GM12878 (cell line): ENCODE measurements at regions not wholly inside any gene's neighbourhood (a gene's known extent, or its start where the extent isn't known, plus 50 kb on each side); places are given as distances from the start of the nearest gene placed in this dataset.

Experiments
- ATAC-seq: fragments of 200-7000 bp; cut with Tn5 transposase; 3 replicates; pipeline ENCODE4 v1.9.1; 2020; ENCODE audit warnings: mild to moderate bottlenecking, moderate library complexity
- BruUV-seq: library from RNA; stranded (reverse); fragments of 400-500 nt; replicated peaks from 2 replicates; lab custom pipeline; 2021; lab: Mats Ljungman, UMichigan
- CTCF ChIA-PET: fragments of 300-600 bp; sonication (Branson Sonifier 250); formaldehyde crosslinking; extraction: SDS; loops from one replicate; lab custom pipeline; 2021; ENCODE audit warnings: inconsistent platforms; lab: Yijun Ruan, JAX
- POLR2A ChIA-PET: fragments of 350-600 bp; formaldehyde crosslinking; extraction: SDS; loops from one replicate; lab custom pipeline; 2021; ENCODE audit warnings: inconsistent platforms; lab: Charles Lee
- RAD21 ChIA-PET: fragments of 300-600 bp; sonication (Branson Sonifier 250); formaldehyde crosslinking; loops from one replicate; lab custom pipeline; 2023; ENCODE audit warnings: antibody characterized with exemption; ENCODE audit not compliant: unreplicated experiment; lab: Charles Lee
- SMC1A ChIA-PET: fragments of 300-600 bp; sonication (Branson Sonifier 250); formaldehyde crosslinking; loops from one replicate; lab custom pipeline; 2023; ENCODE audit not compliant: unreplicated experiment, uncharacterized antibody; lab: Charles Lee
- DNase-seq: peaks from one replicate; pipeline ENCODE4 v3.0.0-alpha.2; 2011; ENCODE audit warnings: low read depth, low spot score
- FAIRE-seq: peaks from 3 replicates; lab custom pipeline; 2011; peaks lifted over from hg19 to GRCh38; lab: Jason Lieb, UNC
- H2AFZ ChIP-seq: 2 replicates; pipeline ENCODE4 v1.6.0; 2011; ENCODE audit warnings: low read depth, low read length, control low read depth; ENCODE audit not compliant: control insufficient read depth
- H3K27ac ChIP-seq: 2 replicates; pipeline ENCODE4 v1.5.1; 2011; ENCODE audit warnings: control low read depth; ENCODE audit not compliant: control insufficient read depth, insufficient read depth
- H3K27me3 ChIP-seq, 2 experiments: replicated peaks in 1 of 2; 2 replicates each; pipeline versions ENCODE4 v1.6.0 to v1.6.1; 2011; ENCODE audit warnings: low read length in 1 of 2; ENCODE audit not compliant: control insufficient read depth in 2 of 2, insufficient read depth in 2 of 2
- H3K36me3 ChIP-seq, 2 experiments: 2 replicates each; pipeline ENCODE4 v1.5.1; 2011; ENCODE audit warnings: low read length in 1 of 2; ENCODE audit not compliant: control insufficient read depth in 2 of 2, insufficient read depth in 2 of 2
- H3K4me1 ChIP-seq: 2 replicates; pipeline ENCODE4 v1.6.1; 2011; ENCODE audit warnings: mild to moderate bottlenecking, low read length, moderate library complexity, mixed read lengths; ENCODE audit not compliant: control insufficient read depth, insufficient read depth
- H3K4me2 ChIP-seq: 2 replicates; pipeline ENCODE4 v1.6.0; 2011; ENCODE audit warnings: control low read depth; ENCODE audit not compliant: control insufficient read depth, insufficient read depth
- H3K4me3 ChIP-seq: fragments of 200-600 bp; sonication (generic); 2 replicates; pipeline ENCODE4 v1.5.1; 2016
- H3K79me2 ChIP-seq: 2 replicates; pipeline ENCODE4 v1.6.0; 2011; ENCODE audit warnings: low read length; ENCODE audit not compliant: control insufficient read depth, insufficient read depth
- H3K9ac ChIP-seq: 2 replicates; pipeline ENCODE4 v1.8.0; 2011; ENCODE audit warnings: low read length, control low read depth, mixed read lengths; ENCODE audit not compliant: control insufficient read depth, insufficient read depth
- H3K9me3 ChIP-seq: replicated peaks from 3 replicates; pipeline ENCODE4 v1.5.1; 2011; ENCODE audit warnings: mild to moderate bottlenecking, low read length; ENCODE audit not compliant: control insufficient read depth, insufficient read depth
- H4K20me1 ChIP-seq: 2 replicates; pipeline ENCODE4 v1.6.0; 2011; ENCODE audit not compliant: control insufficient read depth, insufficient read depth
- CEBPB ChIP-seq, 2 experiments: fragments of 150-350 bp in 1 of 2; IDR thresholded peaks; 2 replicates each; pipeline ENCODE4 v1.6.1; 2012 to 2014; ENCODE audit warnings: low read depth in 2 of 2, low read length in 2 of 2, borderline replicate concordance in 1 of 2, inconsistent platforms in 1 of 2
- EP300 ChIP-seq, 2 experiments: fragments of 150-350 bp in 1 of 2; IDR thresholded peaks; 2 replicates each; pipeline ENCODE4 v1.6.1; 2011 to 2012; ENCODE audit warnings: low read depth in 2 of 2, low read length in 2 of 2, borderline replicate concordance in 1 of 2, improper control_type of control experiment in 1 of 2, inconsistent platforms in 1 of 2; ENCODE audit not compliant: control insufficient read depth in 1 of 2
- ETV6 ChIP-seq, 2 experiments: fragments of 450-650 bp in 1 of 2; IDR thresholded peaks in 1 of 2; conservative IDR thresholded peaks in 1 of 2; 2 replicates each; pipeline ENCODE4 v1.6.1; 2014; ENCODE audit warnings: antibody characterized with exemption in 1 of 2, borderline replicate concordance in 1 of 2, low read depth in 1 of 2, mild to moderate bottlenecking in 1 of 2, moderate library complexity in 1 of 2
- HDAC2 ChIP-seq: fragments of 200-600 bp; sonication (generic); IDR thresholded peaks from 2 replicates; pipeline ENCODE4 v1.6.1; 2017
- MEF2A ChIP-seq: IDR thresholded peaks from 2 replicates; pipeline ENCODE4 v1.6.1; 2011; ENCODE audit warnings: low read depth, mild to moderate bottlenecking, low read length, moderate library complexity; ENCODE audit not compliant: insufficient read depth
- MTA3 ChIP-seq: IDR thresholded peaks from 2 replicates; pipeline ENCODE4 v1.6.1; 2012; ENCODE audit warnings: low read length, inconsistent platforms, borderline replicate concordance
- NBN ChIP-seq: fragments of 450-650 bp; IDR thresholded peaks from 2 replicates; pipeline ENCODE4 v1.6.1; 2016
- RAD21 ChIP-seq: IDR thresholded peaks from 2 replicates; pipeline ENCODE4 v1.6.1; 2011; ENCODE audit warnings: mild to moderate bottlenecking, low read depth, low read length, moderate library complexity; ENCODE audit not compliant: insufficient read depth
- SMAD5 ChIP-seq: IDR thresholded peaks from 2 replicates; pipeline ENCODE4 v1.6.1; 2016; ENCODE audit warnings: antibody characterized with exemption, low read depth
- SMC3 ChIP-seq: IDR thresholded peaks from 2 replicates; pipeline ENCODE4 v1.6.1; 2011; ENCODE audit warnings: low read length, improper control_type of control experiment, borderline replicate concordance
- SREBF2 ChIP-seq: IDR thresholded peaks from 2 replicates; pipeline ENCODE4 v1.6.1; 2012; ENCODE audit warnings: mild to moderate bottlenecking, low read length
- YBX1 ChIP-seq: fragments of 450-650 bp; IDR thresholded peaks from 2 replicates; pipeline ENCODE4 v1.6.1; 2016; ENCODE audit warnings: antibody characterized with exemption
- WGBS: methylation state at CpG from one replicate; pipeline ENCODE4 v1.1.6; 2016; ENCODE audit warnings: low lambda C conversion rate; ENCODE audit not compliant: insufficient replicate concordance, insufficient coverage; ENCODE audit errors: missing lambda C conversion rate; 5-methylcytosine and 5-hydroxymethylcytosine counted together
- in situ Hi-C: fragments of 300-500 bp; cut with MboI; formaldehyde crosslinking; loops from 9 replicates; pipeline ENCODE4 v1.14.3; 2018; ENCODE audit warnings: mixed read lengths
- intact Hi-C: fragments of 100-400 bp; cut with micrococcal nuclease; formaldehyde crosslinking; loops from one replicate; pipeline ENCODE4 v1.14.2; 2022; ENCODE audit not compliant: unreplicated experiment
- TF ChIP-seq, protein P1 (sequence below): IDR thresholded peaks from 2 replicates; pipeline ENCODE4 v1.6.1; 2012; ENCODE audit warnings: mild to moderate bottlenecking, low read depth, low read length
- TF ChIP-seq, protein P2 (sequence below): fragments of 450-650 bp; conservative IDR thresholded peaks from 2 replicates; pipeline ENCODE4 v1.6.1; 2017; ENCODE audit warnings: mild to moderate bottlenecking, moderate library complexity

GRCh38 chr6:148208298-148208697 lies 134.3 kb upstream of the SASH1 start:
- RAD21 ChIA-PET: no interaction called here
- Histone ChIP-seq H3K4me3 (no peak overlapping the region), H2AFZ (no peak overlapping the region), H3K9me3 (peaks cover 2% of the 10 kb centered on the region; the same call in 2 of the 3 replicates), H3K36me3 (no peaks in the 10 kb centered on the region), H3K27me3 (0 out of 4 replicates have a peak, but pooled peaks cover 0 to 1% of the 10 kb centered on the region in 2 experiments), H3K4me2 (no peak overlapping the region), H3K27ac (no peak overlapping the region), H3K4me1 (no peaks in the 10 kb centered on the region), H3K79me2 (no peaks in the 10 kb centered on the region), H3K9ac (no peak overlapping the region), H4K20me1 (no peaks in the 10 kb centered on the region; the same call in 1 of the 2 replicates)
- SMC1A ChIA-PET: no interaction called here
- FAIRE-seq (no peak), DNase-seq (no peak), ATAC-seq (no peak)
- no peak for TF ChIP-seq SREBF2
- TF ChIP-seq EP300 (IDR thresholded peaks at IDR 0.05; ENCODE audit: borderline replicate concordance in 1 of 2, control insufficient read depth in 1 of 2, low read depth in 2 of 2, low read length in 2 of 2): no peak
- TF ChIP-seq HDAC2: no peak
- no peak for TF ChIP-seq RAD21
- no peak for TF ChIP-seq SMC3
- TF ChIP-seq ETV6 (conservative IDR thresholded peaks at IDR 0.05 in 1 of 2, IDR thresholded peaks at IDR 0.05 in 1 of 2; ENCODE audit: borderline replicate concordance in 1 of 2, low read depth in 1 of 2): no peak
- TF ChIP-seq SMAD5: no peak
- no peak for TF ChIP-seq CEBPB (IDR thresholded peaks at IDR 0.05; ENCODE audit: borderline replicate concordance in 1 of 2, low read depth in 2 of 2, low read length in 2 of 2)
- TF ChIP-seq YBX1: no peak
- TF ChIP-seq NBN: no peak
- no peak for TF ChIP-seq MEF2A
- TF ChIP-seq, protein P1, sequence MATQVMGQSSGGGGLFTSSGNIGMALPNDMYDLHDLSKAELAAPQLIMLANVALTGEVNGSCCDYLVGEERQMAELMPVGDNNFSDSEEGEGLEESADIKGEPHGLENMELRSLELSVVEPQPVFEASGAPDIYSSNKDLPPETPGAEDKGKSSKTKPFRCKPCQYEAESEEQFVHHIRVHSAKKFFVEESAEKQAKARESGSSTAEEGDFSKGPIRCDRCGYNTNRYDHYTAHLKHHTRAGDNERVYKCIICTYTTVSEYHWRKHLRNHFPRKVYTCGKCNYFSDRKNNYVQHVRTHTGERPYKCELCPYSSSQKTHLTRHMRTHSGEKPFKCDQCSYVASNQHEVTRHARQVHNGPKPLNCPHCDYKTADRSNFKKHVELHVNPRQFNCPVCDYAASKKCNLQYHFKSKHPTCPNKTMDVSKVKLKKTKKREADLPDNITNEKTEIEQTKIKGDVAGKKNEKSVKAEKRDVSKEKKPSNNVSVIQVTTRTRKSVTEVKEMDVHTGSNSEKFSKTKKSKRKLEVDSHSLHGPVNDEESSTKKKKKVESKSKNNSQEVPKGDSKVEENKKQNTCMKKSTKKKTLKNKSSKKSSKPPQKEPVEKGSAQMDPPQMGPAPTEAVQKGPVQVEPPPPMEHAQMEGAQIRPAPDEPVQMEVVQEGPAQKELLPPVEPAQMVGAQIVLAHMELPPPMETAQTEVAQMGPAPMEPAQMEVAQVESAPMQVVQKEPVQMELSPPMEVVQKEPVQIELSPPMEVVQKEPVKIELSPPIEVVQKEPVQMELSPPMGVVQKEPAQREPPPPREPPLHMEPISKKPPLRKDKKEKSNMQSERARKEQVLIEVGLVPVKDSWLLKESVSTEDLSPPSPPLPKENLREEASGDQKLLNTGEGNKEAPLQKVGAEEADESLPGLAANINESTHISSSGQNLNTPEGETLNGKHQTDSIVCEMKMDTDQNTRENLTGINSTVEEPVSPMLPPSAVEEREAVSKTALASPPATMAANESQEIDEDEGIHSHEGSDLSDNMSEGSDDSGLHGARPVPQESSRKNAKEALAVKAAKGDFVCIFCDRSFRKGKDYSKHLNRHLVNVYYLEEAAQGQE: no peak
- TF ChIP-seq, protein P2, sequence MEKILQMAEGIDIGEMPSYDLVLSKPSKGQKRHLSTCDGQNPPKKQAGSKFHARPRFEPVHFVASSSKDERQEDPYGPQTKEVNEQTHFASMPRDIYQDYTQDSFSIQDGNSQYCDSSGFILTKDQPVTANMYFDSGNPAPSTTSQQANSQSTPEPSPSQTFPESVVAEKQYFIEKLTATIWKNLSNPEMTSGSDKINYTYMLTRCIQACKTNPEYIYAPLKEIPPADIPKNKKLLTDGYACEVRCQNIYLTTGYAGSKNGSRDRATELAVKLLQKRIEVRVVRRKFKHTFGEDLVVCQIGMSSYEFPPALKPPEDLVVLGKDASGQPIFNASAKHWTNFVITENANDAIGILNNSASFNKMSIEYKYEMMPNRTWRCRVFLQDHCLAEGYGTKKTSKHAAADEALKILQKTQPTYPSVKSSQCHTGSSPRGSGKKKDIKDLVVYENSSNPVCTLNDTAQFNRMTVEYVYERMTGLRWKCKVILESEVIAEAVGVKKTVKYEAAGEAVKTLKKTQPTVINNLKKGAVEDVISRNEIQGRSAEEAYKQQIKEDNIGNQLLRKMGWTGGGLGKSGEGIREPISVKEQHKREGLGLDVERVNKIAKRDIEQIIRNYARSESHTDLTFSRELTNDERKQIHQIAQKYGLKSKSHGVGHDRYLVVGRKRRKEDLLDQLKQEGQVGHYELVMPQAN: no peak
- TF ChIP-seq MTA3: no peak
- CTCF ChIA-PET: interaction anchor here (0.6 kb wide), 1 partner anchor 1284 kb away, joined by 3 read pairs; no protein-coding TSS in a partner anchor
- 22% methylated on average over 3 of the region's 3 CpGs for WGBS
- intact Hi-C loops (no loop called here), in situ Hi-C loops (no loop called here)
- no TSS peak for BruUV-seq
- POLR2A ChIA-PET: no interaction called here
